ENCODE measurements at regions not wholly inside any gene's neighbourhood (a gene's known extent, or its start where the extent isn't known, plus 50 kb on each side); places are given as distances from the start of the nearest gene placed in this dataset.

DNA sequence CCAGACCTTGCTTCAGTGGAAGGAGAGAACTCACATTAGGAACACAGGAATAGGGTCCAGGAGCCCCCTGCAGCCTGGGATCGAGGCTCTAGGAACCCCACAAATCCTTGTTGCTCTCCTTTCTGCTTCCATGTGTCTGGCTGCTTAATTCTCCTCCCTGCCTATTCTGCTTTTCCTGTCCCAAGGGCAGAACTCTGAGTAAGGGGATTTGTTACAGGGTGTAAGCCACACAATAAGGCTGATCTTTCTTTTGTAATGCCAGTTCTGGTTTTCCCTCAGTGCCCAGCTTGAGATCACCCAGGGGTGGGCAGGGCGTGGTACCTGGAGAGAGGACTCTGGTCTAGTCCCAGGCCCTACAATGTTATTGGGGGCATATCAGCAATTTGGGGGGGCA is 119.6 kb upstream of the MGAT5 start:
- H3K4me3 ChIP-seq (ENCODE audit: low read length), result no peak overlapping the region
- DNase-seq (ENCODE audit: low read depth), result no peak
- TF ChIP-seq, protein P1, sequence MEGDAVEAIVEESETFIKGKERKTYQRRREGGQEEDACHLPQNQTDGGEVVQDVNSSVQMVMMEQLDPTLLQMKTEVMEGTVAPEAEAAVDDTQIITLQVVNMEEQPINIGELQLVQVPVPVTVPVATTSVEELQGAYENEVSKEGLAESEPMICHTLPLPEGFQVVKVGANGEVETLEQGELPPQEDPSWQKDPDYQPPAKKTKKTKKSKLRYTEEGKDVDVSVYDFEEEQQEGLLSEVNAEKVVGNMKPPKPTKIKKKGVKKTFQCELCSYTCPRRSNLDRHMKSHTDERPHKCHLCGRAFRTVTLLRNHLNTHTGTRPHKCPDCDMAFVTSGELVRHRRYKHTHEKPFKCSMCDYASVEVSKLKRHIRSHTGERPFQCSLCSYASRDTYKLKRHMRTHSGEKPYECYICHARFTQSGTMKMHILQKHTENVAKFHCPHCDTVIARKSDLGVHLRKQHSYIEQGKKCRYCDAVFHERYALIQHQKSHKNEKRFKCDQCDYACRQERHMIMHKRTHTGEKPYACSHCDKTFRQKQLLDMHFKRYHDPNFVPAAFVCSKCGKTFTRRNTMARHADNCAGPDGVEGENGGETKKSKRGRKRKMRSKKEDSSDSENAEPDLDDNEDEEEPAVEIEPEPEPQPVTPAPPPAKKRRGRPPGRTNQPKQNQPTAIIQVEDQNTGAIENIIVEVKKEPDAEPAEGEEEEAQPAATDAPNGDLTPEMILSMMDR (conservative IDR thresholded peaks at IDR 0.05; ENCODE audit: low read depth, low read length), result no peak

DNA sequence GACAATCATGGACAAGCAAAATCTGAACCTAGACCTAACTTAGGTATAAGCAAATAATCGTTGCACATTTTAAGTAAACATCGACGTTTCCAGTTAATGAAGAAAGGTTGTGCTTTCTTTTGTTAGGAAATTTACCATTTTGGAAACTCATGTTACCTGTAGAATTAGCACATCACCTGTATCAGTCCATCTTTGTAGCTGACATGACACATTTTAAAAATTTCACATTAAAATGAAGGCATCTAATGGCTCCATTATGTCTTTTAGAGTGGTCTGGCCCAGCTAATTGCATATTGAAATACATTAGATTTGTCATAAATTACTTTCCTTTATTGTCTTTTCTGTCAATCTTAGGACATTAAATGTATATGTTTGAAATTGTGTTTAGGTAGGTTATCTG is 119.0 kb upstream of the MGAT5 start:
- no peak for DNase-seq (ENCODE audit: low read depth)
- TF ChIP-seq, protein P1 (conservative IDR thresholded peaks at IDR 0.05; ENCODE audit: low read depth, low read length), result no peak
- no peak overlapping the region for H3K4me3 ChIP-seq (ENCODE audit: low read length)

DNA sequence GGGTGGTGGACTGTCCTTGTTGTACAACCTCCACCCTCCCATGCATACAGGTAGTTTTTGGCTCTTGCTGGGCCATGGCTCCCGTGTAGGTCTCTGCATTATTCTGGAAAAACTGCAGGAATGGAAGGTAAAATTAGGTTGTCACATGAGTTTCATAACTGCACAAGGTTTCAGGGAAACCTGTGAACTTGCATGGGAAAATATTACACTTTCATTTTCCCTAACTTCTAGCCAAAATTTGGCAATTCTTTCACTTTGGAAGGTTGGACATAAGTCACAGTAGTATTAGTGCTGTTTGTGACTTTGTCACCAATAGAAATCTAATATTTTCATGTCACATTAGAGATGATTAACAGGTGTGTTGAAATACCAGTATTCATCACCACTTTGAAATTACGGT is 118.1 kb upstream of the MGAT5 start:
- TF ChIP-seq, protein P1 (conservative IDR thresholded peaks at IDR 0.05; ENCODE audit: low read depth, low read length), result no peak
- H3K4me3 ChIP-seq (ENCODE audit: low read length), result no peak overlapping the region
- no peak for DNase-seq (ENCODE audit: low read depth)

DNA sequence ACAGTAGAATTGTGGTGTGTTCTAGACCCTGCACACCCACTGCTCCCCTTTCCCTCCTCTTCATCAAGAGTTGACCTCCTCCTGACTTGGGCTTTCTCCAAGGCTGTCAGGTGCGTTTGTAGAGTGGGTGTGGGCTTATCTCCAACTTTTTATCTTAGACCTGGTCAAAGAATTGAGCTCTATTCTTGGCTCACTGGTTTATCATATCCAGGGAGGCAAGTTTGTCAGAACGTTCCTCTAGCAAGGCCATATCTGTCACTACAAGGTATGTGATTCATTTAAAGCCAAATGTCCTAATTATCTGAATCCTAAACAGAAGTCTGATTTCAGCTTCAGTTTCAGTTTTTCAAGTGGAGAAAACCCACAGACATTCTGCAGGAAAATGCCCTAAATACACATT is 117.1 kb upstream of the MGAT5 start:
- TF ChIP-seq, protein P1 (conservative IDR thresholded peaks at IDR 0.05; ENCODE audit: low read depth, low read length), result no peak
- DNase-seq (ENCODE audit: low read depth), result no peak
- H3K4me3 ChIP-seq (ENCODE audit: low read length), result no peak overlapping the region

DNA sequence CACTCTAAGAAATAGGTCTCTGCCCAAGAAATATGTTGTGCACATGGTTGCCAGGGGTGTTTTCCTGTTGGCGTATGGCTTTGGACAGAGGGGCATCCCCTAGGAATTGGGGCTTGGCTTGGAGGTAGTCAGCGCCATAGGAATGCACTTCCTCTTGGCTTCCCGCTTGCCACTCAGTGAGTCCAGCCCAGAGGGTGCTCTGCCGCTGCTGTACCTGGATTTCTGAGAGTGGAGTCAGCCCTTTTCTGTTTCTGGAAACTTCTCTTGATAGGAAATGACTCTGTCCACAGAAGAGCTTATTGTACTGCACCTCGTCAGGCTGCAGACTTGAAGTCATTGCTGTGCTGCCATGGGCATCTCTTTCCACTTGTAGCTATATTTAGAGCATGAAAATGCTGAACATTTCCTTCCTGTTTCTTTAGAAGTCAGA is 116.7 kb upstream of the MGAT5 start:
- no peak for DNase-seq (ENCODE audit: low read depth)
- no peak overlapping the region for H3K4me3 ChIP-seq (ENCODE audit: low read length)
- TF ChIP-seq, protein P1 (conservative IDR thresholded peaks at IDR 0.05; ENCODE audit: low read depth, low read length), result no peak

DNA sequence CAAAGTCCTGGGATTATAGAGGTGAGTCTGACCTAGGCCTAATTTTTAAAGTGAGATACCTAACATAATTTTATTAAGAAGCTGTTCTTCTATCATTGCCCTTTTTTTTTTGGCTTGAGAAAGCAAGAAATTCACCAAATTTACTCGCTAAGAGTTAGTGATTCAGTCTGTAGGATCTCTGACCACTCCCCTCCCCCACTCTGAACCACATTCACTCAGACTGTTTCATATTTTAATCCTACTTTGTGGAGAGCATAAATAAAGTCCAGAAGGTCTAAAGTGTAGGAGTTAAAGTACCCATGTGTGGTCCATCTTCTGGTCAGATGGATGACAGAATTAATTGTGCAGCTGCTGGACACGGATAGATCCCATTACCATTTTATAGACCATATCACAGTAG is 115.8 kb upstream of the MGAT5 start:
- DNase-seq (ENCODE audit: low read depth), result no peak
- no peak overlapping the region for H3K4me3 ChIP-seq (ENCODE audit: low read length)
- TF ChIP-seq, protein P1 (conservative IDR thresholded peaks at IDR 0.05; ENCODE audit: low read depth, low read length), result no peak

DNA sequence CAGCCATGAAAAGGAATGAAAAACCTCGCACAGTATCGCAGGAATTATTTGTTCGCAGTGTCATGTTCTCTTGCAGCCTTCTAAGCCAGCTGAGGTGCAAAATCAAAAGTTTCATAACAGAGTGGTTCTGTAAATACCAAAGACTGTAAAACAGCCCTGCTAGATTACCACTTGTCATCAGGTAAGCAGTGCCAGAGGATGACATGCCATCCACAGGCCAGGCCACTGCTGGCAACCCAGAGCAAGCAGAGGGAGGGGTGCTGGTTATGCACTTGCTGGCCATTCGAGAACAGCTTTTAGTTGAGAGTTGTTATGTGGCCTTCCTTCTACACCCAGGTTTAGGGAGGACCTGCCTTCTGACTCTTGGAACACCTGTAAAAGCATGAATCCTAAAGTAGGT is 114.3 kb upstream of the MGAT5 start:
- DNase-seq (ENCODE audit: low read depth), result no peak
- H3K4me3 ChIP-seq (ENCODE audit: low read length), result no peak overlapping the region
- TF ChIP-seq, protein P1 (conservative IDR thresholded peaks at IDR 0.05; ENCODE audit: low read depth, low read length), result no peak
